ENCODE measurements at regions not wholly inside any gene's neighbourhood (a gene's known extent, or its start where the extent isn't known, plus 50 kb on each side); places are given as distances from the start of the nearest gene placed in this dataset.

DNA sequence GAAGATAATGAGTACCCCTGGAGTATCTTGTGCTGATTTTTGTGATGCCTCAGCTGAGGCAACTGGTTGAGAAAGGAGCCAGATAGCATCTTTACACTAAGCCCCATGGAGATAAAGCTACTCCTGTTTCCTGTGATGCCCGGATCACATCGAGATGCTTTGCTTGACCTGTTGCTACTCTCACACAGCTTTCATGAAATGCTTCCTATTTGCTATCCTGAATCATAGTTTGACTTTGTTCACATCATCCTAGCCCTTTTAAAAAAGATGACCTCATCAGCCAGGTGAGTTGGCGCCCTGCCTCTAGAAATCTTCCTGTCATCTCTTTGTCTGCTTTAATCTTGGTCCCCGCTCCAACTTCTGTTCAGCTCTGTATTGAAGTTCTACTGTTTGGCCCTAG, 409.6 kb upstream of the TBL1XR1 start:
- TF ChIP-seq CTCF (IDR thresholded peaks at IDR 0.05) (no peak), POLR2A (IDR thresholded peaks at IDR 0.05) (no peak), POLR2AphosphoS5 (IDR thresholded peaks at IDR 0.05) (no peak)

Data from breast epithelium (tissue), 3 donors.